AG09309 (cell line): ENCODE measurements at regions not wholly inside any gene's neighbourhood (a gene's known extent, or its start where the extent isn't known, plus 50 kb on each side); places are given as distances from the start of the nearest gene placed in this dataset.

Experiments used
- DNase-seq: peaks from one replicate; pipeline ENCODE4 v3.0.0-alpha.2; 2010; ENCODE audit warnings: low read depth
- H3K4me3 ChIP-seq: 2 replicates; pipeline ENCODE4 v1.5.1; 2011; ENCODE audit warnings: mild to moderate bottlenecking, low read depth, low read length, moderate library complexity; ENCODE audit not compliant: control insufficient read depth
- TF ChIP-seq, protein P1 (sequence below): IDR thresholded peaks from 2 replicates; pipeline ENCODE4 v1.5.1; 2011; ENCODE audit warnings: mild to moderate bottlenecking, low read depth, low read length, inconsistent platforms; ENCODE audit not compliant: insufficient read depth, control insufficient read depth; ENCODE audit errors: missing control alignments

DNA sequence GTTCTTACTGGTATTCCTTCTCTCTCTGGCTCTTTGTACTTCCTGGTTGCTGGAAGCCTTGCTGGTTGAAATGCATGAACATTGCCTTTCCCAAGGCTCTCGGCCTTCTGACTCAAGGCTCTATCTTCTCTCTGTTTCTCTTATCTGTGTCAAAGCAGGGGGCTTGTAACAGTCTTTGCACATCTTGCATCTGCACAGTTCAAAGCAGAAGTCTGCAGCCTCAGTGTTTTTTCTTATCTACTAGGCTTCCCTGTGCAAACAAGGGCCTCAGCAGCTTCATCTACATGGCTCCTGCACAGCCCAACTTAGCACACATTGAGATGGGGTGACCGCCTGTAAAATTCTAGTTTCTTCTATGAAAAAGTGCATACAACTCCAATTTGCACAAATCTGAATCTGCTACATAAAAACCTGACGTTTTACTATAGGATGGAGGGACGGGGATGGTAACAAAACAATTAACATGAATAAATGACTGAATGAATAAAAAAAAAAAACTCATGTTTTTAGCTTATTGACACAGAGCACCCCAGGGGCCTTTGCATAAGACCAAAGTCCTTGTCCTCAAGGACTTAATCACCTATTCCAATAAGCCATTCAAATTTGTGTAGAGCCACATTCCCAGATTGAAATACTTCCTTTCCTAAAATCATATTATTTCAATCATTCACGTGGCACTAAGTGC, 458.3 kb downstream of the LMO4 start:
- no peak for DNase-seq
- TF ChIP-seq, protein P1, sequence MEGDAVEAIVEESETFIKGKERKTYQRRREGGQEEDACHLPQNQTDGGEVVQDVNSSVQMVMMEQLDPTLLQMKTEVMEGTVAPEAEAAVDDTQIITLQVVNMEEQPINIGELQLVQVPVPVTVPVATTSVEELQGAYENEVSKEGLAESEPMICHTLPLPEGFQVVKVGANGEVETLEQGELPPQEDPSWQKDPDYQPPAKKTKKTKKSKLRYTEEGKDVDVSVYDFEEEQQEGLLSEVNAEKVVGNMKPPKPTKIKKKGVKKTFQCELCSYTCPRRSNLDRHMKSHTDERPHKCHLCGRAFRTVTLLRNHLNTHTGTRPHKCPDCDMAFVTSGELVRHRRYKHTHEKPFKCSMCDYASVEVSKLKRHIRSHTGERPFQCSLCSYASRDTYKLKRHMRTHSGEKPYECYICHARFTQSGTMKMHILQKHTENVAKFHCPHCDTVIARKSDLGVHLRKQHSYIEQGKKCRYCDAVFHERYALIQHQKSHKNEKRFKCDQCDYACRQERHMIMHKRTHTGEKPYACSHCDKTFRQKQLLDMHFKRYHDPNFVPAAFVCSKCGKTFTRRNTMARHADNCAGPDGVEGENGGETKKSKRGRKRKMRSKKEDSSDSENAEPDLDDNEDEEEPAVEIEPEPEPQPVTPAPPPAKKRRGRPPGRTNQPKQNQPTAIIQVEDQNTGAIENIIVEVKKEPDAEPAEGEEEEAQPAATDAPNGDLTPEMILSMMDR: no peak
- no peak overlapping the region for H3K4me3 ChIP-seq

- no peak for DNase-seq
- TF ChIP-seq, protein P1: no peak
- H3K4me3 ChIP-seq: no peak overlapping the region
Measured at GRCh38 chr1:87787551-87787950, 458.9 kb downstream of the LMO4 start.

- H3K4me3 ChIP-seq: no peak overlapping the region
- TF ChIP-seq, protein P1: no peak
- no peak for DNase-seq
Measured at GRCh38 chr1:87790756-87791155, 462.1 kb downstream of the LMO4 start.

GRCh38 chr1:87791931-87792740, 463.5 kb downstream of the LMO4 start:
- H3K4me3 ChIP-seq: no peak overlapping the region
- DNase-seq: no peak
- TF ChIP-seq, protein P1: no peak

DNA sequence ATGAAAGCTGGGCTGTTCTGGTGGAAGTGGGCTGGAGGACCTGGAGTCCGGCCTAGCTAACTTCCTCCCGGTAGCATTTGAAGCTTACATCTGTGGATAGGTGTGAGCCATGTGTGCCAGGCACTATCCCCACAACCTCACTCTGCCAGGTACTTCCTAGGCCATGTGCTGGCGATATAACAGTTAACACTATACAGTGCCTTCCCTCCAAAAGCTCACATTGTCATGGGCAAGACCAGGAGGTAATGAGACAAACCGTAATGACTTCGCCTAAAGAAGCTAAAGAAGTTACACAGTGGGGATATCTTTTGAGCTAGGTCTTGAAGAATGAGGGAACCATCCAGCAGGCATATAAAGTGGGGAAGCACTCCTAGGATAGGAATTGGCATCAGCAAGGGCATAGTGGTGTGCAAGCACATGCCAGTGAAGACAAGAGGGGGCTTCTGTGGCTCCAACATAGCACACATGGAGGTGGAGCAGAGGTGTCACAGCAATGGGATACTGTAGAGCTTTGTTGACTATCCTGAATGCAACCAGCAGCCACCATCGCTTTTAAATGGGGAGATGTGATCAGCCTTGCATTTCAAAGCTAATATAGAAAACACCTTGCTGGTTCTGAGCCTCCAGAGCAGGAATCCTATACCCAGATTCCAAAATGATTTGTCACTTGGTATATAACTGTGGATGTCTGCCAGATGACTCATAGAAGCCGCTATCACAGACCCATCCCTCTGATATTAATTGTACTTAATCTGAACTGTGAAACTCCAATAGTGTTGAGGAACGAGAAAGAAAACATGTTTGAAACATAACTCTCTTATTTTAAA, 466.3 kb downstream of the LMO4 start:
- TF ChIP-seq, protein P1: no peak
- no peak for DNase-seq
- no peak overlapping the region for H3K4me3 ChIP-seq

- TF ChIP-seq, protein P1: no peak
- no peak for DNase-seq
- no peak overlapping the region for H3K4me3 ChIP-seq
Measured at GRCh38 chr1:87795615-87796337, 467.1 kb downstream of the LMO4 start.
